Suprapubic skin (tissue), 4 donors: ENCODE measurements at regions not wholly inside any gene's neighbourhood (a gene's known extent, or its start where the extent isn't known, plus 50 kb on each side); places are given as distances from the start of the nearest gene placed in this dataset.

Source experiments
- CTCF ChIP-seq, 2 donors: fragments of 200-600 bp in 1 of 2; fragments of 450-650 bp in 1 of 2; sonication (generic) in 1 of 2; IDR thresholded peaks; one replicate each; pipeline ENCODE4 v1.5.1; 2016 to 2019; ENCODE audit warnings: antibody characterized with exemption in 2 of 2, mild to moderate bottlenecking in 1 of 2, moderate library complexity in 1 of 2
- EP300 ChIP-seq: sonication (generic); formaldehyde crosslinking; IDR thresholded peaks from one replicate; pipeline ENCODE4 v1.6.1; 2017; ENCODE audit warnings: antibody characterized with exemption
- POLR2A ChIP-seq, 2 donors: fragments of 450-650 bp; IDR thresholded peaks; one replicate each; pipeline ENCODE4 v1.6.1; 2017; ENCODE audit warnings: antibody characterized with exemption in 2 of 2, mild to moderate bottlenecking in 2 of 2, moderate library complexity in 2 of 2
- POLR2AphosphoS5 ChIP-seq, 3 donors: sonication (generic); formaldehyde crosslinking; IDR thresholded peaks; one replicate each; pipeline ENCODE4 v1.6.1; 2017; ENCODE audit warnings: antibody characterized with exemption in 3 of 3

- TF ChIP-seq CTCF (IDR thresholded peaks at IDR 0.05) (no peak), POLR2A (IDR thresholded peaks at IDR 0.05) (no peak), POLR2AphosphoS5 (IDR thresholded peaks at IDR 0.05) (no peak), EP300 (no peak)
Measured at GRCh38 chr2:78677774-78678173, 347.7 kb upstream of the REG3G start.
